Liver (tissue), 8 donors: ENCODE measurements at regions not wholly inside any gene's neighbourhood (a gene's known extent, or its start where the extent isn't known, plus 50 kb on each side); places are given as distances from the start of the nearest gene placed in this dataset.

Experiments
- DNase-seq: peaks from one replicate; pipeline ENCODE4 v3.0.0-alpha.2; 2017; ENCODE audit warnings: low spot score
- H3K27ac ChIP-seq, 2 donors: one replicate each; pipeline ENCODE4 v1.7.0; 2013; ENCODE audit warnings: inconsistent platforms in 2 of 2, low read length in 2 of 2, control low read depth in 1 of 2, low read depth in 1 of 2, mild to moderate bottlenecking in 1 of 2
- H3K27me3 ChIP-seq, 4 donors: one replicate each; pipeline versions ENCODE4 v1.6.1 to v1.7.0; 2013; ENCODE audit warnings: low read length in 3 of 4, inconsistent platforms in 1 of 4, mild to moderate bottlenecking in 1 of 4, moderate library complexity in 1 of 4; ENCODE audit not compliant: control insufficient read depth in 4 of 4, insufficient read depth in 4 of 4
- H3K36me3 ChIP-seq, 4 donors: one replicate each; pipeline versions ENCODE4 v1.6.1 to v1.7.0; 2013; ENCODE audit warnings: low read length in 3 of 4, mild to moderate bottlenecking in 3 of 4, low read depth in 1 of 4, moderate library complexity in 1 of 4; ENCODE audit not compliant: control insufficient read depth in 4 of 4, insufficient read depth in 3 of 4
- H3K4me1 ChIP-seq, 4 donors: one replicate each; pipeline versions ENCODE4 v1.6.1 to v1.7.0; 2013; ENCODE audit warnings: low read length in 3 of 4, mild to moderate bottlenecking in 3 of 4, moderate library complexity in 1 of 4; ENCODE audit not compliant: control insufficient read depth in 4 of 4, insufficient read depth in 4 of 4
- H3K4me3 ChIP-seq, 3 donors: one replicate each; pipeline versions ENCODE4 v1.6.1 to v1.7.0; 2013; ENCODE audit warnings: low read length in 3 of 3, control low read depth in 1 of 3, low read depth in 1 of 3, mild to moderate bottlenecking in 1 of 3
- H3K9ac ChIP-seq, 2 donors: one replicate each; pipeline ENCODE4 v1.7.0; 2013; ENCODE audit warnings: low read length in 2 of 2, mild to moderate bottlenecking in 2 of 2, moderate library complexity in 2 of 2, control low read depth in 1 of 2, low read depth in 1 of 2
- H3K9me3 ChIP-seq, 4 donors: one replicate each; pipeline versions ENCODE4 v1.6.1 to v1.7.0; 2013; ENCODE audit warnings: low read length in 3 of 4; ENCODE audit not compliant: control insufficient read depth in 4 of 4
- ATF3 ChIP-seq: IDR thresholded peaks from 2 replicates; pipeline ENCODE4 v1.6.1; 2016; ENCODE audit warnings: antibody characterized with exemption
- CTCF ChIP-seq: fragments of 150-350 bp; IDR thresholded peaks from 2 replicates; pipeline ENCODE4 v1.5.1; 2017; ENCODE audit warnings: improper control_type of control experiment, low read depth, low read length; ENCODE audit not compliant: missing input control
- FOXA2 ChIP-seq: IDR thresholded peaks from 2 replicates; pipeline ENCODE4 v1.6.1; 2016; ENCODE audit warnings: antibody characterized with exemption
- GABPA ChIP-seq, 2 donors: IDR thresholded peaks in 1 of 2; conservative IDR thresholded peaks in 1 of 2; 2 replicates each; pipeline ENCODE4 v1.6.1; 2016; ENCODE audit warnings: antibody characterized with exemption in 2 of 2, mild to moderate bottlenecking in 1 of 2, moderate library complexity in 1 of 2
- HNF4A ChIP-seq, 2 donors: conservative IDR thresholded peaks; 2 replicates each; pipeline ENCODE4 v1.6.1; 2016; ENCODE audit warnings: antibody characterized with exemption in 2 of 2, mild to moderate bottlenecking in 2 of 2
- JUND ChIP-seq, 2 donors: IDR thresholded peaks; 2 replicates each; pipeline ENCODE4 v1.6.1; 2016; ENCODE audit warnings: antibody characterized with exemption in 2 of 2
- MAX ChIP-seq: IDR thresholded peaks from 2 replicates; pipeline ENCODE4 v1.6.1; 2016; ENCODE audit warnings: antibody characterized with exemption
- RAD21 ChIP-seq, 2 donors: IDR thresholded peaks; 2 replicates each; pipeline ENCODE4 v1.6.1; 2016; ENCODE audit warnings: antibody characterized with exemption in 2 of 2, mild to moderate bottlenecking in 2 of 2
- REST ChIP-seq: IDR thresholded peaks from 2 replicates; pipeline ENCODE4 v1.6.1; 2016; ENCODE audit warnings: antibody characterized with exemption, mild to moderate bottlenecking
- RXRA ChIP-seq, 2 donors: IDR thresholded peaks; 2 replicates each; pipeline ENCODE4 v1.6.1; 2017 to 2018; ENCODE audit warnings: antibody characterized with exemption in 2 of 2, mild to moderate bottlenecking in 1 of 2
- TAF1 ChIP-seq: conservative IDR thresholded peaks from 2 replicates; pipeline ENCODE4 v1.6.1; 2016; ENCODE audit warnings: antibody characterized with exemption, mild to moderate bottlenecking
- YY1 ChIP-seq: IDR thresholded peaks from 2 replicates; pipeline ENCODE4 v1.6.1; 2016; ENCODE audit warnings: antibody characterized with exemption, mild to moderate bottlenecking
- ZBTB33 ChIP-seq: IDR thresholded peaks from 2 replicates; pipeline ENCODE4 v1.6.1; 2016; ENCODE audit warnings: antibody characterized with exemption
- WGBS: extraction: QIAGEN DNeasy Blood & Tissue Kit; methylation state at CpG from one replicate; pipeline ENCODE4 v1.1.7; 2013; 5-methylcytosine and 5-hydroxymethylcytosine counted together
- donor health status: healthy.
- donor health status: healthy.
- donor health status: healthy.
- donor health status: healthy.
- donor health status: healthy.

DNA sequence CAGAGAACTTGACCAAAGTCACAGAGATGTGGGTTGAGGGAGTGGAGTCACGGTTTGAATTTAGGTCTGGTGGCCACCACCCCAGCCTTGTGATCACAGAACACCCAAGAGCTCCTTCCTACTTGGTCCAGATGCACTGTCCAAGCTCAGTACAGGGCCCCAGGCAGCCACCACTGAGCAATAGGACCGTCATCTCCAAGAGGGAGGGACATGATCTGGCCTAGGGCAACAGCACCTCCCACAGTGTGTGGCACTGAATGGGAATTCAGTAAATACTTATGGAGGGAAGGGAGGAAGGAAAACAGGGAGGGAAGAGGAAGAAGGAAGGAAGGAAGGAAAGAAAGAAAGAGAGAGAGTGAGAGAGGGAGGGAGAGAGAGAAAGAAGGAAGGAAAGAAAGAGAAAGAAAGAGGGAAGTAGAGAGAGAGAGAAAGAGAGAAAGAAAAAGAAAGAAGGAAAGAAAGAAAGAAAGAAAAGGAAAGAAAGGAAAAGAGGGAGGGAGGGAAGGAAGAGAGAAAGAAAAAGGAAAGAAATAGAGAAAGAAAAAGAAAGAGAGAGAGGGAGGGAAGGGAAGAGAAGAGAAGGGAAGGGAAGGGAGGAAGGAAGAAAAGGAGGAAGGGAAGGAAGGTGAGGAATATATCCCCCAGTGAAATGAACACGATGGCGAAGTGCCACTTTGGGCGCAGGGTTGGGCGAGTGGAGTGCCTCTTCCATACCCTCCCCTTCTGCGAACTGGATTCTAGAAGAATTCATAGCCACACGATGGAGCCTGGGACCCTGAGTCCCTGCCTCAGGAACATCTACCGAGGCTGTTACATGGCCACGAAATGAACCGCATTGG is 243.7 kb downstream of the TFAP2C start:
- H3K4me3 ChIP-seq = no peak overlapping the region
- no peak overlapping the region for H3K27ac ChIP-seq
- no peaks in the 10 kb centered on the region for H3K4me1 ChIP-seq
- H3K27me3 ChIP-seq = no peaks in the 10 kb centered on the region
- peaks cover 0 to 5% (median 0%) of the 10 kb centered on the region in 4 donors for H3K9me3 ChIP-seq
- no peak for TF ChIP-seq YY1
- no peak for TF ChIP-seq FOXA2
- no peak for TF ChIP-seq GABPA (IDR thresholded peaks at IDR 0.05 in 1 of 2, conservative IDR thresholded peaks at IDR 0.05 in 1 of 2)
- peak in 1 of 2 donors; percentile 19 for TF ChIP-seq RAD21 (IDR thresholded peaks at IDR 0.05)
- TF ChIP-seq HNF4A (conservative IDR thresholded peaks at IDR 0.05) = no peak
- TF ChIP-seq ATF3 = no peak
- no peak for DNase-seq
- WGBS = 76% methylated on average over 11 of the region's 11 CpGs
- no peaks in the 10 kb centered on the region for H3K36me3 ChIP-seq
- H3K9ac ChIP-seq = no peak overlapping the region

- no peaks in the 10 kb centered on the region for H3K27me3 ChIP-seq
- no peak for DNase-seq
- H3K9ac ChIP-seq = no peak overlapping the region
- no peaks in the 10 kb centered on the region for H3K4me1 ChIP-seq
- H3K9me3 ChIP-seq = no peaks in the 10 kb centered on the region
- H3K36me3 ChIP-seq = no peaks in the 10 kb centered on the region
- 87% methylated on average over 26 of the region's 26 CpGs for WGBS
- no peak overlapping the region for H3K4me3 ChIP-seq
- TF ChIP-seq TAF1 (no peak), YY1 (no peak), RXRA (IDR thresholded peaks at IDR 0.05) (no peak), ZBTB33 (no peak), MAX (no peak), CTCF (no peak), JUND (IDR thresholded peaks at IDR 0.05) (no peak), REST (no peak)
- no peak overlapping the region for H3K27ac ChIP-seq
Measured at GRCh38 chr20:56873836-56874235, 244.7 kb downstream of the TFAP2C start.
